ENCODE measurements at regions not wholly inside any gene's neighbourhood (a gene's known extent, or its start where the extent isn't known, plus 50 kb on each side); places are given as distances from the start of the nearest gene placed in this dataset.

DNA sequence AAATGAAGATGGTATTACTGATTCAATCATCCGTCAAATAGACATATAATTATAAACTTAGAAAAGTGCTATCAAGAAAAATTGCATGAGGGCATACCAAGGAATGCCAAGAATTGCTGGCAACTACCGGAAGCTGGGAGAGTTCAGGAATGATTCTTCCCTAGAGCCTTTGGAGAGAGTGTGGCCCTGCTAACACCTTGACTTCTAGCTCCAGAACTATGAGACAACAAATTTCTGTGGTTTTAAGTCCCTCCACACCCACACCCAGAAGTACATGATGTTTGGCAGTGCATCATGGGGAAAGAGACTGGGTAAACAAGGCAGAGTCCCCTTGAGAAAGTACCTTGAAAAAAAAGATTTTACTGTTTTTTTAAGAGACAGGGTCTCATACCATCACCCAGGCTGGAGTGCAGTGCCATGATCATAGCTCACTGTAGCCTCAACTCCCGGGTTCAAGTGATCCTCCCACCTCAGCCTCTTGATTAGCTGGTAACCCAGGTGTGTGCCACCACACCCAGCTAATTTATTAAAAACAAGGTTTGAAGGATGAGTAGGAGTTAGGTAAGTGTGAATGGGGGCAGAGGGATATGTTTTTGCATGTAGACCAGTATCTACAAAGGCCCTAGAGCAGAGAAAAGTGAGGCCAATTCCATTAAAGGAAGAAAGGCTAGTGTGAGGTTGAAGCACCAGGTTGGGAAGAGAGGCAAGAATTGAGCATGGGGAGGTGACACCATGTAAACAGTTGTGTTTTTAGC, 53.1 kb downstream of the GSX2 start:
- TF ChIP-seq, protein P1, sequence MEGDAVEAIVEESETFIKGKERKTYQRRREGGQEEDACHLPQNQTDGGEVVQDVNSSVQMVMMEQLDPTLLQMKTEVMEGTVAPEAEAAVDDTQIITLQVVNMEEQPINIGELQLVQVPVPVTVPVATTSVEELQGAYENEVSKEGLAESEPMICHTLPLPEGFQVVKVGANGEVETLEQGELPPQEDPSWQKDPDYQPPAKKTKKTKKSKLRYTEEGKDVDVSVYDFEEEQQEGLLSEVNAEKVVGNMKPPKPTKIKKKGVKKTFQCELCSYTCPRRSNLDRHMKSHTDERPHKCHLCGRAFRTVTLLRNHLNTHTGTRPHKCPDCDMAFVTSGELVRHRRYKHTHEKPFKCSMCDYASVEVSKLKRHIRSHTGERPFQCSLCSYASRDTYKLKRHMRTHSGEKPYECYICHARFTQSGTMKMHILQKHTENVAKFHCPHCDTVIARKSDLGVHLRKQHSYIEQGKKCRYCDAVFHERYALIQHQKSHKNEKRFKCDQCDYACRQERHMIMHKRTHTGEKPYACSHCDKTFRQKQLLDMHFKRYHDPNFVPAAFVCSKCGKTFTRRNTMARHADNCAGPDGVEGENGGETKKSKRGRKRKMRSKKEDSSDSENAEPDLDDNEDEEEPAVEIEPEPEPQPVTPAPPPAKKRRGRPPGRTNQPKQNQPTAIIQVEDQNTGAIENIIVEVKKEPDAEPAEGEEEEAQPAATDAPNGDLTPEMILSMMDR (IDR thresholded peaks at IDR 0.05; ENCODE audit: insufficient read depth in 1 of 2, low read depth in 1 of 2, low read length in 1 of 2, severe bottlenecking in 1 of 2, unreplicated experiment in 1 of 2): no peak
- POLR2A ChIA-PET: no interaction called here
- Mint-ChIP-seq H3K4me1 (ENCODE audit: low read depth, unreplicated experiment) (no peaks in the 10 kb centered on the region), H3K27ac (ENCODE audit: unreplicated experiment) (no peak overlapping the region), H3K9me3 (ENCODE audit: unreplicated experiment) (peaks cover 4% of the 10 kb centered on the region), H3K36me3 (ENCODE audit: insufficient read depth, unreplicated experiment) (no peaks in the 10 kb centered on the region), H3K4me3 (ENCODE audit: unreplicated experiment) (no peak overlapping the region), H3K27me3 (ENCODE audit: insufficient read depth, unreplicated experiment) (no peaks in the 10 kb centered on the region)
- intact Hi-C loops (cut with micrococcal nuclease; ENCODE audit: unreplicated experiment): no loop called here
- no peaks in the 10 kb centered on the region for H3K36me3 ChIP-seq (ENCODE audit: control insufficient read depth, insufficient read depth, low read length)
- DNase-seq: no peak
- CTCF ChIA-PET: no interaction called here
- no peaks in the 10 kb centered on the region for H3K9me3 ChIP-seq
- no peaks in the 10 kb centered on the region for H3K4me1 ChIP-seq
- H3K4me3 ChIP-seq (ENCODE audit: low read depth, low read length): no peak overlapping the region
- H3K27me3 ChIP-seq (replicated peaks; ENCODE audit: control insufficient read depth, insufficient read depth, low read length): no peaks in the 10 kb centered on the region
- BruUV-seq (replicated peaks): no TSS peak

DNA sequence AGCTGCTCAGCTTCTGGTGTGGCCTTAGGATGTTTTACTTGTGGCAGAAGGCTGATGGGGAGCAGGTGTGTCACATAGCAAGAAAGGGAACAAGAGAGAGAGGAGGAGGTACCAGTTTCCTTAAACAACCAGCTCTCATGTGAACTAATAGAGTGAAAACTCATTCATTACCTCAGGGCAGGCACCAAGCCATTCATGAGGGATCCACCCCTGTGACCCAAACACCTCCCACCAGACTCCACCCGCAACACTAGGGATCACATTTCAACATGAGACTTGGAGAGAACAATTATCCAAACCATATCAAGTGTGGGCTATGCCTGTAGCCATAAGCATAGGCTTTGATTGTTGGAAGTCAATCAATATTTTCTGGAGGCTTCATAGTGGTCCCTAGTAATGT, 56.0 kb downstream of the GSX2 start:
- CTCF ChIA-PET: no interaction called here
- H3K4me3 ChIP-seq (ENCODE audit: low read depth, low read length): no peak overlapping the region
- H3K36me3 Mint-ChIP-seq (ENCODE audit: insufficient read depth, unreplicated experiment): no peaks in the 10 kb centered on the region
- intact Hi-C loops (cut with micrococcal nuclease; ENCODE audit: unreplicated experiment): no loop called here
- peaks cover 3% of the 10 kb centered on the region for H3K9me3 ChIP-seq
- POLR2A ChIA-PET: no interaction called here
- TF ChIP-seq, protein P1 (IDR thresholded peaks at IDR 0.05; ENCODE audit: insufficient read depth in 1 of 2, low read depth in 1 of 2, low read length in 1 of 2, severe bottlenecking in 1 of 2, unreplicated experiment in 1 of 2): no peak
- peaks cover 10% of the 10 kb centered on the region for H3K9me3 Mint-ChIP-seq (ENCODE audit: unreplicated experiment)
- BruUV-seq (replicated peaks): no TSS peak
- no peak for DNase-seq
- no peaks in the 10 kb centered on the region for H3K36me3 ChIP-seq (ENCODE audit: control insufficient read depth, insufficient read depth, low read length)
- no peaks in the 10 kb centered on the region for H3K4me1 Mint-ChIP-seq (ENCODE audit: low read depth, unreplicated experiment)
- H3K27ac Mint-ChIP-seq (ENCODE audit: unreplicated experiment): no peak overlapping the region
- no peaks in the 10 kb centered on the region for H3K27me3 Mint-ChIP-seq (ENCODE audit: insufficient read depth, unreplicated experiment)
- no peaks in the 10 kb centered on the region for H3K4me1 ChIP-seq
- H3K4me3 Mint-ChIP-seq (ENCODE audit: unreplicated experiment): no peak overlapping the region
- H3K27me3 ChIP-seq (replicated peaks; ENCODE audit: control insufficient read depth, insufficient read depth, low read length): no peaks in the 10 kb centered on the region

DNA sequence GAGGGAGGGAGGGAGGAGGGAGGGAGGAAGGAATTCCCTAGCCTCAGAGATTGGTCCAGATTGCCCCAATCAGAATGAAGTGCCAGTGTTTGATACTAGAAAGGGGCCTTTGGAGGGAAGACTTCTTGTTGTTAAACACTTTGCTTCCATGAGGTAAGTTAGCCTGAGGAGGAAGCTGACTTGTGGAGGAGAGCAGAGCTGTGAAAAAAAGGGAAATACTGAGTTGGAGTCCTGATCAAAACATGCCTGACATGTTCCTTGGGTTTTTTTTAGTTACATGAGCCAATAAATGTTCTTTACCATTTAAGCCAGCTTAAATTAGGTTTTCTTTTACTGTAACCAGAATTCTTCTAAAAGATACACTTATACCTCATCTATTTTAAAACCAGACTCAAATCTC, 57.6 kb downstream of the GSX2 start:
- no peaks in the 10 kb centered on the region for H3K27me3 Mint-ChIP-seq (ENCODE audit: insufficient read depth, unreplicated experiment)
- no TSS peak for BruUV-seq (replicated peaks)
- no peaks in the 10 kb centered on the region for H3K4me1 Mint-ChIP-seq (ENCODE audit: low read depth, unreplicated experiment)
- H3K9me3 Mint-ChIP-seq (ENCODE audit: unreplicated experiment): peaks cover 10% of the 10 kb centered on the region
- ChIA-PET POLR2A (no interaction called here), CTCF (no interaction called here)
- no peak overlapping the region for H3K27ac Mint-ChIP-seq (ENCODE audit: unreplicated experiment)
- H3K4me1 ChIP-seq: no peaks in the 10 kb centered on the region
- no peaks in the 10 kb centered on the region for H3K36me3 Mint-ChIP-seq (ENCODE audit: insufficient read depth, unreplicated experiment)
- no peak overlapping the region for H3K4me3 Mint-ChIP-seq (ENCODE audit: unreplicated experiment)
- intact Hi-C loops (cut with micrococcal nuclease; ENCODE audit: unreplicated experiment): no loop called here
- H3K4me3 ChIP-seq (ENCODE audit: low read depth, low read length): no peak overlapping the region
- no peaks in the 10 kb centered on the region for H3K27me3 ChIP-seq (replicated peaks; ENCODE audit: control insufficient read depth, insufficient read depth, low read length)
- DNase-seq: no peak
- peaks cover 9% of the 10 kb centered on the region for H3K9me3 ChIP-seq
- no peaks in the 10 kb centered on the region for H3K36me3 ChIP-seq (ENCODE audit: control insufficient read depth, insufficient read depth, low read length)
- TF ChIP-seq, protein P1 (IDR thresholded peaks at IDR 0.05; ENCODE audit: insufficient read depth in 1 of 2, low read depth in 1 of 2, low read length in 1 of 2, severe bottlenecking in 1 of 2, unreplicated experiment in 1 of 2): no peak
